GM23338 (cell line): ENCODE measurements at regions not wholly inside any gene's neighbourhood (a gene's known extent, or its start where the extent isn't known, plus 50 kb on each side); places are given as distances from the start of the nearest gene placed in this dataset.

Source experiments
- ATAC-seq: fragments of 200-7000 bp; cut with Tn5 transposase; 3 replicates; pipeline ENCODE4 v1.9.1; 2020
- DNase-seq: peaks from one replicate; pipeline ENCODE4 v3.0.0-alpha.2; 2015; ENCODE audit warnings: low spot score
- H2AFZ ChIP-seq: fragments of 200-600 bp; sonication (generic); 2 replicates; pipeline ENCODE4 v1.8.0; 2016; ENCODE audit warnings: antibody characterized with exemption, mild to moderate bottlenecking, moderate library complexity
- H3F3A ChIP-seq: fragments of 200-600 bp; sonication (generic); replicated peaks from 2 replicates; pipeline ENCODE4 v1.8.0; 2017; ENCODE audit warnings: antibody characterized with exemption, mixed run types, low read depth
- H3K27ac ChIP-seq: fragments of 200-600 bp; sonication (generic); 2 replicates; pipeline ENCODE4 v1.6.1; 2016; ENCODE audit warnings: low read depth
- H3K27me3 ChIP-seq: fragments of 200-600 bp; sonication (generic); 2 replicates; pipeline ENCODE4 v1.8.0; 2016; ENCODE audit warnings: mild to moderate bottlenecking, mixed run types, moderate library complexity; ENCODE audit not compliant: insufficient read depth
- H3K36me3 ChIP-seq: fragments of 200-600 bp; sonication (generic); 2 replicates; pipeline ENCODE4 v1.8.0; 2016; ENCODE audit warnings: mild to moderate bottlenecking; ENCODE audit not compliant: insufficient read depth
- H3K4me1 ChIP-seq: fragments of 200-600 bp; sonication (generic); 2 replicates; pipeline ENCODE4 v1.8.0; 2016; ENCODE audit warnings: mild to moderate bottlenecking, moderate library complexity; ENCODE audit not compliant: insufficient read depth
- H3K4me2 ChIP-seq: fragments of 200-600 bp; sonication (generic); 2 replicates; pipeline ENCODE4 v1.7.1; 2017; ENCODE audit warnings: mixed run types
- H3K4me3 ChIP-seq: fragments of 200-600 bp; sonication (generic); 2 replicates; pipeline ENCODE4 v1.6.1; 2016; ENCODE audit warnings: mixed run types
- H3K79me2 ChIP-seq: fragments of 200-600 bp; sonication (generic); replicated peaks from 2 replicates; pipeline ENCODE4 v1.8.0; 2017; ENCODE audit warnings: mild to moderate bottlenecking; ENCODE audit not compliant: insufficient read depth
- H3K9me2 ChIP-seq: fragments of 200-600 bp; sonication (generic); 2 replicates; pipeline ENCODE4 v1.8.0; 2017; ENCODE audit not compliant: insufficient read depth
- H4K20me1 ChIP-seq: fragments of 200-600 bp; sonication (generic); replicated peaks from 2 replicates; pipeline ENCODE4 v1.8.0; 2017; ENCODE audit warnings: mild to moderate bottlenecking; ENCODE audit not compliant: insufficient read depth
- H3K27ac Mint-ChIP-seq: 2 replicates; pipeline ENCODE4 v1.8.0; 2020; ENCODE audit warnings: inconsistent platforms, mild to moderate bottlenecking, moderate library complexity, mixed read lengths
- H3K27me3 Mint-ChIP-seq: 3 replicates; pipeline ENCODE4 v1.8.0; 2022; ENCODE audit warnings: low read depth, mild to moderate bottlenecking, moderate library complexity, mixed read lengths, inconsistent platforms; ENCODE audit not compliant: insufficient read depth, poor library complexity
- H3K36me3 Mint-ChIP-seq: 3 replicates; pipeline ENCODE4 v1.8.0; 2021; ENCODE audit warnings: low read depth, mild to moderate bottlenecking, inconsistent platforms, moderate library complexity, mixed read lengths
- H3K4me1 Mint-ChIP-seq: 3 replicates; pipeline ENCODE4 v1.8.0; 2020; ENCODE audit warnings: mild to moderate bottlenecking, inconsistent platforms, mixed read lengths
- H3K4me3 Mint-ChIP-seq: 3 replicates; pipeline ENCODE4 v1.8.0; 2021; ENCODE audit warnings: moderate library complexity, mild to moderate bottlenecking, inconsistent platforms, mixed read lengths
- H3K9me3 Mint-ChIP-seq: 3 replicates; pipeline ENCODE4 v1.8.0; 2020; ENCODE audit warnings: moderate library complexity, mild to moderate bottlenecking, inconsistent platforms, mixed read lengths
- POLR2AphosphoS5 ChIP-seq: IDR thresholded peaks from 2 replicates; pipeline ENCODE4 v1.6.1; 2016; ENCODE audit warnings: antibody characterized with exemption, low read depth
- STAT1 ChIP-seq: IDR thresholded peaks from one replicate; pipeline ENCODE4 v1.6.1; 2016; ENCODE audit warnings: antibody characterized with exemption; ENCODE audit not compliant: unreplicated experiment
- ZNF331 ChIP-seq: fragments of 250-450 bp; sonication (Bioruptor Pico); IDR thresholded peaks from 2 replicates; pipeline ENCODE4 v1.5.0; 2020; ENCODE audit warnings: low read depth, mild to moderate bottlenecking, moderate library complexity
- ZNF462 ChIP-seq: fragments of 250-450 bp; sonication (Bioruptor Pico); IDR thresholded peaks from 2 replicates; pipeline ENCODE4 v1.5.0; 2020; ENCODE audit warnings: mild to moderate bottlenecking, moderate library complexity
- TF ChIP-seq, protein P1 (sequence below), 2 experiments: fragments of 200-600 bp in 1 of 2; sonication (generic) in 1 of 2; conservative IDR thresholded peaks; 2 replicates each; pipeline versions ENCODE4 v1.5.1 to v1.6.1; 2016 to 2017; ENCODE audit warnings: antibody characterized with exemption in 2 of 2, low read depth in 2 of 2, mild to moderate bottlenecking in 2 of 2, moderate library complexity in 1 of 2

GRCh38 chr12:130246560-130246959 lies 84.3 kb downstream of the FZD10 start:
- Histone ChIP-seq H3K79me2 (no peaks in the 10 kb centered on the region), H3K9me2 (no peaks in the 10 kb centered on the region), H2AFZ (no peak overlapping the region), H3K27ac (no peak overlapping the region), H3K4me1 (no peaks in the 10 kb centered on the region), H3K4me2 (no peak overlapping the region), H3F3A (no peaks in the 10 kb centered on the region), H3K36me3 (no peaks in the 10 kb centered on the region), H3K4me3 (no peak overlapping the region), H3K27me3 (no peaks in the 10 kb centered on the region), H4K20me1 (no peaks in the 10 kb centered on the region)
- Mint-ChIP-seq H3K27ac (no peak overlapping the region), H3K36me3 (peaks cover 54% of the 10 kb centered on the region), H3K9me3 (peaks cover 33% of the 10 kb centered on the region; the same call in 2 of the 3 replicates), H3K27me3 (peaks cover 3% of the 10 kb centered on the region), H3K4me3 (no peak overlapping the region), H3K4me1 (no peaks in the 10 kb centered on the region)
- DNase-seq, result no peak
- ATAC-seq, result no peak
- TF ChIP-seq POLR2AphosphoS5, result no peak
- no peak for TF ChIP-seq ZNF462 (CRISPR knock-in tag)
- no peak for TF ChIP-seq ZNF331
- no peak for TF ChIP-seq STAT1
- TF ChIP-seq, protein P1, sequence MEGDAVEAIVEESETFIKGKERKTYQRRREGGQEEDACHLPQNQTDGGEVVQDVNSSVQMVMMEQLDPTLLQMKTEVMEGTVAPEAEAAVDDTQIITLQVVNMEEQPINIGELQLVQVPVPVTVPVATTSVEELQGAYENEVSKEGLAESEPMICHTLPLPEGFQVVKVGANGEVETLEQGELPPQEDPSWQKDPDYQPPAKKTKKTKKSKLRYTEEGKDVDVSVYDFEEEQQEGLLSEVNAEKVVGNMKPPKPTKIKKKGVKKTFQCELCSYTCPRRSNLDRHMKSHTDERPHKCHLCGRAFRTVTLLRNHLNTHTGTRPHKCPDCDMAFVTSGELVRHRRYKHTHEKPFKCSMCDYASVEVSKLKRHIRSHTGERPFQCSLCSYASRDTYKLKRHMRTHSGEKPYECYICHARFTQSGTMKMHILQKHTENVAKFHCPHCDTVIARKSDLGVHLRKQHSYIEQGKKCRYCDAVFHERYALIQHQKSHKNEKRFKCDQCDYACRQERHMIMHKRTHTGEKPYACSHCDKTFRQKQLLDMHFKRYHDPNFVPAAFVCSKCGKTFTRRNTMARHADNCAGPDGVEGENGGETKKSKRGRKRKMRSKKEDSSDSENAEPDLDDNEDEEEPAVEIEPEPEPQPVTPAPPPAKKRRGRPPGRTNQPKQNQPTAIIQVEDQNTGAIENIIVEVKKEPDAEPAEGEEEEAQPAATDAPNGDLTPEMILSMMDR (conservative IDR thresholded peaks at IDR 0.05; ENCODE audit: low read depth in 2 of 2), result no peak
